HG03565 (cell line): ENCODE measurements at regions not wholly inside any gene's neighbourhood (a gene's known extent, or its start where the extent isn't known, plus 50 kb on each side); places are given as distances from the start of the nearest gene placed in this dataset.
"Not testable (repeated sequence)": the region's sequence is repeated elsewhere in the genome, so short reads cannot be mapped to it uniquely, and the experiment has no call there.

Source experiments
- ATAC-seq: cut with Tn5 transposase; IDR thresholded peaks from one replicate; pipeline ENCODE4 v1.9.1; 2021; ENCODE audit warnings: mild to moderate bottlenecking, moderate library complexity; ENCODE audit not compliant: unreplicated experiment

GRCh38 chr1:58256041-58256440 lies 290.5 kb downstream of the OMA1 start:
- ATAC-seq = no peak

DNA sequence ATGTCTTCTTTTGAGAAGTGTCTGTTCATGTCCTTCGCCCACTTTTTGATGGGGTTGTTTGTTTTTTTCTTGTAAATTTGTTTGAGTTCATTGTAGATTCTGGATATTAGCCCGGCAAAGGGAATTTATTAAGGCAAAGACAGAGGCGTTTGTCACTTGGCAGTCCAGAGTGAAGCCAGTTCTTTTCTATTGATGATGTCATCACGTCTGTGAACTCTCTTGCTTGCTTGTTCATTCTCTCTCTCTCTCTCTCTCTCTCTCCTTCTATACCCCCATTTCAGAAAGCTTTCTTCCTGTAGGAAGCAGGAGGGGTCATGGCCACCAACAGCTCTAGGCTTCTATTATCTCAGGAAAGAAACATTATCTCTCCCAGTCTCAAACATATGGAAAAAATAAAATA lies 291.3 kb downstream of the OMA1 start:
- ATAC-seq = no peak

GRCh38 chr1:58251430-58252073 lies 295.0 kb downstream of the OMA1 start:
- ATAC-seq = peak; percentile 43

DNA sequence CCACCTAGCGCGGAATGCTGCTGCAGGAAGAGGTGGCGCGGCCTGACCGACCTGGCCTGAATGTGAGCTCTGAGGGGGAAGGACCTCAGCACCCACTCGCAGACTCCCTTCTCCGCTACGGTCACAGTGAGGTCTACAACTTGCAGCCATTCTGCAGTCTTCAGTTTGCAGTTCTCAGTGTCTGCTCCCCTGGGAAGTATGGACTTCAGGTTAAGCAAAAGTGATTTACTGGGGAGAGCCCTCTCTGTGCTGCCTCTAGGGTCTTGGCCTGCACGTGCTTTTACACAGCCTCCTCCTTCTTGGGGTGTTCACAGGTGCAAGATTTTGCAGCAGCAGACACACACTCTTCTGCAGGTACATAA lies 296.0 kb downstream of the OMA1 start:
- no peak for ATAC-seq

DNA sequence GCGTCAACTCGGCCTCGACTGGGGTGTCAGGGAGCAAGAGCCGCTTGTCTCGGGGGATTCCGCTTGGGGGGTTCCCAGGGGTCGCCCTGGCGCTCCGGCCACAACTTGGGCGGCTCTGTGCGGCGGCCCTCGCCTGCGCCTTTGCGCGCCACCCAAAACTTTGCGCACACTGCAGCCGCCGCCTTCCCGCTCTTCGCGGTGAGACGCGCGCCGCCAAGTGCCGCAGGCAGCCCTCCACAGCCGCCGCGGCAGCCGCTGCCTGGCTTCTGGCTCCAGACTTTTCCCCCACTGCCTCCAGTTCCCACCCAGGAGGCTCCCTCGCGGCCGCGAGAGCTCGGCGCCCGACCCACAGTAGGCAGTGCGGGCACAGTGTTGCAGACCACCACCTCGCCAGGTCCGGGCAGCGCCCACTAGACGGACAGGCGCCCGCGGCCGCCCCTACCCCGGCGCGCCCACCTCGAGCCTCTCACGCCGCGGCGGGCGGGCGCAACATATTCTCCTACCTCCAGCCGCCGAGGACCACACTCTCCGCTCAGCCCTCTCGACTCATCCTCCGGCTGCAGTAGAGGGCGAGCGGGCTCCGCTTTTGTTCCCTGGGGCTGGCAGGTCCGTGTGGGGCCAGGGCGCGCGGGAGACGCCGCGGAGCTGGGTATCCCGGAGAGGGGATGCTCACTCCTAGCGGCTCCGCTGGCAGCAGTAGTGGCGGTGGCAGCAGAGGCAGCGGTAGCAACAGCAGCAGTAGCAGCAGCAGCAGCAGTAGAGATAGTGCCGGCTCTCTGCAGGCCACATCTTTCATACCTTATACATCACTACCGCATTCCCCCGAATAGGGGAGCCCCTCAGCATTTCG lies 296.6 kb downstream of the OMA1 start:
- ATAC-seq = peak; percentile 54

GRCh38 chr1:58249388-58249736 lies 297.2 kb downstream of the OMA1 start:
- ATAC-seq = no peak

- no peak for ATAC-seq
These were observed 297.7 kb downstream of the OMA1 start for GRCh38 chr1:58248791-58249190.

- no peak for ATAC-seq
These were observed 298.5 kb downstream of the OMA1 start for GRCh38 chr1:58248072-58248471.

DNA sequence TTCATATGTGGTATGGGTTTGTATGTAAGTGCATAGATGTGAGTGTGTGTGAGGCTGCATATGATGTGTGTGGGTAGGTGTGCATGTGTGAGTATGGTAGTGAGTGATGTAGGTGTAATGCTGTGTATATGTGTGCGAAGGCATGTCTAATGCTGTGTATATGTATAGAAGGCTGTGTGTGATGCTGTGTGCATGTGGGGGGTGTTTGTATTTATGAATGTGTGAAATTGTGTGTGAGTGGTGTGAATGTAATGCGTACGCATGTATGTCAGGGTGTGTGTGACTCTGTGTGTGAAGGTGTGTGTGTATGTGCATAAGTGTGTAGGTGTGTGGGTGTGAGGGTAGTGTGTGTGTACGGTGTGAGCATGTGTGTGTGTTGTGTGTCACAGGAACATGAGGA lies 300.0 kb downstream of the OMA1 start:
- ATAC-seq = no peak

GRCh38 chr1:58244872-58245271 lies 301.7 kb downstream of the OMA1 start:
- ATAC-seq = no peak

DNA sequence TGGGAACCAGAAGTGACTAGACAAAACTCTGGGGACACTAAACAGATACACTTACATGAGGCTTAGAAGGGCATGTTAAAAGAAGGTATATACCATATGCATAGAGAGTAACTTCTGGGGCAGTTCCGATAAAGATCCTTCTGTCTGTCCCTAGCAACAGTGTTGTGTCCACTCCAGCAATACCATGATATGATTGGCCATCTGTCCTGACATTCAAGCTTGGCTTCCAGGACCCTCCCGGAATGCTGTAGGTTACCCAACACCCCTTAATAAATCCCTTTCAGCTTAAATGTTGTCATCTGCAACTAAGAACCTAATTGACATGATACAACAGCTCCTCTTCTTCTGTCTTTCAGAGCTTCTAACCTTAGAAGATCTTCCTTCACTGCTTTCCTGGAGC lies 307.7 kb downstream of the OMA1 start:
- ATAC-seq = no peak

DNA sequence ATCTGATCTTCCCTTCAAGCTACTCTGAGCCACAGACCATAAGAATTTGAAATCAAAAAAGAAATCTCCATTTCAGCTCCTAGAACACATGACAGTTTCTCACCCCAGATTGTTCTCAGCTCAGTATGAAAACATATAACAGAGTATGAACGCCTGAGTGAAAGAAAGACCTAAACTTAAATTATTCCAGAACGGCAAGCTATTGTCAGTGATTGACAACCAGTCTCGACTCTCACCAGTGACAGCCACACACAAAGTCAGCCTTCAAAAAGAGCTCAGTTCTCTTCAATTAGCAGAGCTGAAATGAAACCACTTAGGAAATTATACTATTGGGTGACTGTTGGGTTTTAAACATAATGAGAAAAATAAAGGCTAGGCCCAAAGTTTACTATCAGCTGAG lies 312.8 kb downstream of the OMA1 start:
- no peak for ATAC-seq

GRCh38 chr1:58231204-58231603 lies 315.3 kb downstream of the OMA1 start:
- ATAC-seq = no peak

DNA sequence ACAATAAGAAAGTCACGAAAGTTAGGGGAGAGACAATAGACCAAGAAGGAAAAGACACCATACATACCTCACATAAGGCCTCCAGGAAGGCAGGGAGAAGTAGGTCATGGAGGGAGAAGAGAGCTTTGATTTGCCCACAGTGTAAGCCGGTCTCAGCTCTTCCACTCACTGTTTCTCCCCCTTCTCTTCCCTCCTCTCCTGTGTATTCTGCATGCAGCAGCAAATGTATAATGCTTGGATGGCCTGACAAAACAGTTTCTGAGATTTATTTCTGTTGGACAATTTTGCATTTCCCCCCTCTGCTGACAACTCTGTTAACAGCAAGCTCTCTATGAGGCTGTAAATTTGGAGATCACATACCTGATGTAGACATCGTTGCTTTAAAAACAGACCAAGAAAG lies 318.9 kb downstream of the OMA1 start:
- ATAC-seq = no peak

DNA sequence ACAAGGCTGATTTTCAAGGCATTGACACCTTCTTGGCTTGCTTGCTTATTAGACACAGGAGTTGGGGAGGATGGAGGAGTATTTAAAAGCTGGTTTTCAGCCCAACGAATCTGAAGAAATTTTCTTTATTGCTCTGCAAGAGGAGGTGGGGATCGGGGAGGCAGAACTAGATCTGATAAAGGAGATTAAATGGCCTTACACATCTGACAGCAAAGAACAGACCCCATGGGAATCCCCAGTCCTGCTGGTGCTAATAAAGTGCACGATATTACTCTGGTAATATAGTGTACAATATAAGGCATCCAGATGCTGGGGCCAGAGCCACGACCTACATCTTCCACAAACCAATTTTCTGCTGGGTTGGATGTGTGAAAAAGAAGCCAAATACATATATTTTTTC lies 323.0 kb downstream of the OMA1 start:
- no peak for ATAC-seq

DNA sequence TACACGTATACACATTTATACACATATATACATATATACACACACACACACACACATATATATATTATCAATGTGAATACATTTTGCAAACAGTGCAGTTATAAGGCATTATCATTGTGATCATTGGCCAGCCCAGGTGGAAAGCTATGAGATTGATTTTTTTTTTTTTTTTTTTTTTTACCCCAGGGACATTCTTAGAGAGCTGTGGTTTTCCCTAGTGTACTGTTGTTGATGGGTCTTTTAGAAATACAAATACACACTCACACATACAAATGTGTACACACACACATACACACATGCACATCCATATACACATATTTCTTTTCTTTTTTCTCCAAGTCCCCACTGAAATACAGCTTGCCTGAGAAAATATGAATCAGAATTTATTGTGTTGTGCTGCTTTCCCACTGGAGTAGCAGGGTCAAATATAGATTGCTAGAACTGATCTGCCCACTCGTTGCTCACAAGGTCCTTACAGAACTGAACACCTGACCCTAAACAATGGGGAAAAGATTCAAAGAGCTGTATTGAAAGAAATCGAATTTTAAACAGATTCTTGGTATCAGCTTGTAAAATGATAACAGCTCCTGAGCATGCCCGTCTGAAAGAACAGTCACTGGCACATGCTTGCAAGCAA lies 325.6 kb downstream of the OMA1 start:
- no peak for ATAC-seq

DNA sequence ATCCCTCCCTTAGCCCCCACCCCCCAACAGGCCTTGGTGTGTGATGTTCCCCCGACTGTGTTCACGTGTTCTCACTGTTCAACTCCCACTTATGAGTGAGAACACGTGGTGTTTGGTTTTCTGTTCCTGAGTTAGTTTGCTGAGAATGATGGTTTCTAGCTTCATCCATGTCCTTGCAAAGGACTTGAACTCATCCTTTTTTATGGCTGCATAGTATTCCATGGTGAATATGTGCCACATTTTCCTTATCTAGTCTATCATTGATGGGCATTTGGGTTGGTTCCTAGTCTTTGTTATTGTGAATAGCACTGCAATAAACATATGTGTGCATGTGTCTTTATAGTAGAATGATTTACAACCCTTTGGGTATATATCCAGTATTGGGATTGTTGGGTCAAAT lies 330.4 kb downstream of the OMA1 start:
- ATAC-seq = not testable (repeated sequence)

DNA sequence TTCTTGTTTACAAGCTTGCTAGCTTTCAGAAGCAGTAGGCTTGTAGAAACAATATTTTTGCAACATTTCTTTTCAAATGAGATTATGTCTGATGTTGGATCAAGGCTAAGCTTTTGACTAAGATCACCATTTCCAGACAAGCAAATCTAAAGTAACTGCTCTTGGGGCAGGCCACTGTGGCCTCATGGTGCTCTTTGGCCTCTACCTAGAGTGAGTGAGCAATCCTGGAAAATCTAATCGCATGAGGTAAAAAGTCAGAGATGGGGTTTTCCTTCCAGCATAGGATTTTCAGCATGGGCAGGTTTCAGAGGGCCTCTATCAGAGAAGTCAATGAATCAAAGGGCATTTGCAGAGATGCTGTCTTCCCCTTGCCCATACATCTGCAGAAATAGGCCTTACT lies 331.9 kb downstream of the OMA1 start:
- ATAC-seq = no peak

GRCh38 chr1:58211869-58212268 lies 334.7 kb downstream of the OMA1 start:
- no peak for ATAC-seq

DNA sequence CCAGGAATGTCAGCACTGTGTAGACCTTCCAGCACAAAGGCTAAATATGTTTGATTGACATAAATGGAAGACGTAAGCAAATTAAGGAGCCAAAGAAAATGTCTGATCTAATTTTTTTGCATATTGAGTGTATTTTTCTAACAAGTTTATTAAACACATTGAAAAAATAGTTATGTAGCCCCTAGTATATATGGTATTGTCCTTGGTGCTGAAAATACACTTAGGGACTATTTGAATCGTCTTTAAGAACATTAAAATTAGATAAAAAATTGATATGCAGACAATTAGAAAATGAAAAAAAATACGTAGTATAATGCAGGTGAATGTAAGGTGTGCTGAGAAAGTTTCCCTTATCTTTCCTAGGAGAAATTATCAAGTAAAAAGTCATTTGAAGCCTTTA lies 337.0 kb downstream of the OMA1 start:
- no peak for ATAC-seq

GRCh38 chr1:58206749-58207148 lies 339.8 kb downstream of the OMA1 start:
- ATAC-seq = no peak

- ATAC-seq = no peak
These were observed 342.2 kb downstream of the OMA1 start for GRCh38 chr1:58204284-58204683.
